Suppressor macrophage (primary cell): ENCODE measurements at regions not wholly inside any gene's neighbourhood (a gene's known extent, or its start where the extent isn't known, plus 50 kb on each side); places are given as distances from the start of the nearest gene placed in this dataset.

Source experiments
- DNase-seq, 4 experiments: peaks; one replicate each; pipeline ENCODE4 v3.0.0-alpha.2; 2020 to 2022

DNA sequence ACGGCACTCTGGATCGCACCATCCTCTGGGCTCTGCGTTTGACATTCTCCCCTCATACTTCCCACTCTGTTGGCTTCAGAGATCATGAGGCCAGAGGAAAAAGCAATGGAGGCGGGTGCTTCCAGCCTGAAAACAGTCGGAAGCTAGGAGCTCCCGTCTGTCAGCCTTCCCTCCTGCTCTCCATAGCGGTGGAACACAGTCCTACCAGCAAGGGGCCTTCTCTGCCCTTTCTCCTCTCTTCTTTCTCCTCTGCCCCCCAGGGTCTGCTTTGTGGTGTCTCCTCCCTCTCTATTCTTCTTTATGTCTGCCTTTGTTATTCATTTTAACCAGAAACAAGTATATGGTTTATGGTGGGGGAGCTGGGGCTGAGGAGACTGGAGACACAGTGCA lies 152.5 kb upstream of the NFIB start:
- no peak for DNase-seq

DNA sequence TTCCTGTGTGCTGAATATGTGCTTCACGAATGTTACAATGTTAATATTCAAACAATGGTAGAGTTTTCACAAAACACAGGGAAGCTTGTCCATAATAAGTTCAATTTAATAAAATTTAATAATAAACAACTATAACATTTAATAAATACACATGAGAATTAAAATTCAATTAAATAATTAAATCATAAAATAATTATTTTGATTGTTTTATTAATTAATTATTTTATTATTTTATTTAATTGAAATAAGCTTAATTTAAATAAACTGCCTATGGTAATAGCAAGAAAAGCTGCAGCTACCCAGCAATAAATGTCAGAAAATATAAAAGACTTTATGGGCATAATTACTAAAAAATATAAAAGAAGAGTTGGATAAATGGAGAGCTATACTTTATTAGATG lies 149.0 kb upstream of the NFIB start:
- no peak for DNase-seq

DNA sequence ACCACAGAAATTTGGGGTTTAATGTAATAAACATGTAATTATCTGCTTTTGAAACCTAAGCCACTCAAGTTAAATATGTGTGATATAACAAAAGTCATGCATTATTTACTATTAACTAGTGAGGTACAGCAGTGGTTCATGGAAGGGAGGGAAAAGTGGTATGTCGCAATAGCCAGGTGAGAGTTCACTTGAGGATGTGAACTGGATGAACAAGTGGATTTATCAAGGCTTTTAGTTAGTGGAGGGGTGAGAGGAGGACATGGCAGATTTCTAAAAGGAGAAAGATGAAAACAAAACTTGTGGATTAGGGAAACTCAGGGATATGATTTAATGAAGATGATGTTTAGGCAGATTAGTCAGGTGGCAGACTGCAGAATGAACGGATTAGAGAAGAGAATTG lies 141.3 kb upstream of the NFIB start:
- DNase-seq, result no peak

DNA sequence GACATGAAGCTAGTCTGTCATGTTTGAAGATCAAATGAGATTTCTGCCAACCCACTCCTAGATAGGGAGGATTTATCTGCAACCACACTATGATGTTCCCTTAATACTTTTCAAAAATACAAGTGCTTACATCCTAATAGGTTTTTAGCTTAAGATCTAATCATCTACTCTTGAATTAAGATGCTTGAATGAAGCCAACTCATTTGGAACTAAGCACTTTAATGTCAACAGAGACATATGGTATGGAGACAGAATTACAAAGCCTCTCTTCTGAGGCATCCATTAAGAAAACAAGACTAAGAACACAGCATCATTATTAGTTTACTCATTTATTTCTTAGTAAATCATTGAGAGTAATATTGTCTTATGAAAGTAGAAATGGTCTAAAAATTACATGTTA lies 139.3 kb upstream of the NFIB start:
- DNase-seq, result no peak

DNA sequence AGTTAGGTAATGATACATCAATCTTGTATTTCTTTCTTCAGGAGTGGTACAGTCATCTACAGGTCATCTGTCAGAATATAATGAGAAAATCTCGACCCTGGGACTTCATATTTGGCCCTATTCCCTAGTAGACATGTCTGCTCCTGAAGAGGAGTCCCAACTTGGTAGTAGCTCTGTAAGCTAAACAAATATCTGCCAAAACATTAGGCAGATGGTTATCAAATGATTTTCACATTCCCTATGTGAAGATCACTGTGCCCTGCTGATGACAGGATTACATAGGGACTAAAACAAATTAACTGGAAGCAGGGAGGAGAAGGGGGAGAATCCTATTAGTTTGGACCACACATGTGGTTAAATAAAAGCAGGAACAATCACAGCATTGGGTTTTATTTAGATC lies 138.6 kb upstream of the NFIB start:
- DNase-seq, result no peak

DNA sequence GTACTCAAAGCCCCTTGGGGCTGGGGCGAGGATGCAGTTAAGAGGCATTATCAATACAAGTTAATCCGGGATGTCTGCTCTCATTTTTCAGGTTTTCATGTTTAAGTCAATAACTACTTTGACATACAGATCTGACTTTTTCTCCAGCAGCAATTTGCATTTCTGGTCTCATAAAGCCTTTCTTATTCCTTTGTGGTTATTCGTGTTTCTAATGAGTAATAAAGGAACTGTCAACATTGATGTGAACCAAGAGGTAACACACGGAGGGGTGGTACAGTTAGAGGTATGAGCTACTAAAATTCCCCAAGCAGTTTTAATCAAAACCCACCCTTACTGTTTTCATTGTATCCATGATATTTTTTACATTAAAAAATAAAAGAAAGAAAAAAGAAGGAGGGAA lies 138.0 kb upstream of the NFIB start:
- no peak for DNase-seq

DNA sequence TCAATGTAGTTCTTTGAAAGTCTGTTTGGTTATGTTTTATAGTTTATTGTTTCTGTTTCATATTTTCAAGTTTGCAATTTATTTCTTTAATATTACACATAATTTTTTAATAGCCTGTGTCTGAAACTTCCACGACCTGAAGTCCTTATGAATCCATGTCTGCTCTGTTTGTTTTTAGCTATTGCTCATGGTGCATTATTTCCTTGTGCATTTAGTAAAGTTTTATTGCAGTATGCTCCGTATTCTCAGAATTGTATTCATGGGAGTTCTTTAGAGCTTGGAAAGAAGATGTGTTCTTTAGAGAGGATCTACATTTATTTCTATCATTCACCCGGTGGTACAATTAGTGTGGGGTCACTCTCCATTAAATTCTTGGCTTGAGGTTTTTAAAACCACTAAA lies 133.2 kb upstream of the NFIB start:
- no peak for DNase-seq

DNA sequence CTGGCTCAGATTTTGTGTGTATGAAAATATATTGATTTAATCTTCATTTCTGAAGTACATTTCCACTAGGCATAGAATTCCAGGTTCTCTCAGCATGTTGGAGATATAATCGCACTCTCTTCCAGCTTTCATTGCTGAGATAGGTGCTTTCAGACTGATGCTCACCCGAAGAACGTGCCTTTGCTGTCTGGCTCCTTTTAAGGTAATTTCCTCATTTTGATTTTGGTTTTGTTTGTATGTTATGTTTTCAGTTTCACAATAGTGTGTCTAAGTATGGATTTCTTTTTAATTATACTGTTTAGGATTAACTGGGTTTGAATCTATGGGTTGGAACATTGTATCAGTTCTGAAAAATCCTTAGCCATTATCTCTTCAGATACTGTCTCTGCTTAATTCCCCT lies 132.0 kb upstream of the NFIB start:
- no peak for DNase-seq

DNA sequence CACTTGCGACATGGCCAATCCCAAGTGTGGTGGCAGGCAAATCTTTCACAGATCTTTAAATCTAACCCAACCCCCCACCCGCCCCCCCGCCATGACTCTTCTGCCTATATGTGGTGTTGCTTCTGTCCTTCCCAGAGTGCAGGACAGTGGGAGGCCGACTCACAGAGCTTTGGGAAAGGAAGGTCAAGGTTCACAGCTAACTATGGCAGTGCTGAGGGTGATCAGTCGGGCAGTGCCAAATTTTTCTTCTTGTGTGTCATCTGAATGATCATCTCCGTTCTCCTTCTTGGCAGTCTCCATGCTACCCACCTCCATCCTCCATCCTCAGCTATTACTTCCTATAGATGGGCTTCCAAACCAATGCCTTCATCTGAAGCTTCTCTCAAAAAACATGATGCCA lies 129.0 kb upstream of the NFIB start:
- no peak for DNase-seq

DNA sequence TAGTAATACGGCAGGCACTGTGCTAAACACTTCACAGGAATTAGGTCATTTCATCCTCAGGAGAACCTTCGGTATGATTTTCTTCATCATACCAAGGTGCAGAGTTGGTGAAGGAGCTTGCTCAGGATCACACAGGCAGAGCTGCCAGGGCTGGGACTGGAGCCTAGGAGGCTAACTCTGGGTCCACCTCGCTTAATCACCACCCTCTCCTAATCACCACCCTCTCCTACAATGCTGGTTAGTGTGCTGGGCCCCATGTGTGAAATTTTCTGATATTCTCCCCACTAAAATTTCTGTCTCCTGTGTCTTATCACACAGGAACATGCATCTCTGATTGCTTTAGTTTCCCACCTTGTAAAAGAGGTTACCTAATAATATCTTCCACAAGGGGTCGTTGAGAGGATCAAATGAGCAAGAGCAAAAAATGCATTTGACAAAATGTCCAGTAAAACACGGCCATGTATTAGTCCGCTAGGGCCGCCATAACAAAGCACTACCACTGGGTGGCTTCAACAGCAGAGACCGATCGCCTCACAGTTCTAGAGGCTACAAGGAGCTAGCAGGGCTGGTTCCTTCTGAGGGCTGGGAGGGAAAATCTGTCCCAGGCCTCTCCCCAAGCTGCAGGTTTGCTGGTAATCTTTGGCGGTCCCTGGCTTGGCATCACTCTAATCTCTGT lies 128.2 kb upstream of the NFIB start:
- no peak for DNase-seq

DNA sequence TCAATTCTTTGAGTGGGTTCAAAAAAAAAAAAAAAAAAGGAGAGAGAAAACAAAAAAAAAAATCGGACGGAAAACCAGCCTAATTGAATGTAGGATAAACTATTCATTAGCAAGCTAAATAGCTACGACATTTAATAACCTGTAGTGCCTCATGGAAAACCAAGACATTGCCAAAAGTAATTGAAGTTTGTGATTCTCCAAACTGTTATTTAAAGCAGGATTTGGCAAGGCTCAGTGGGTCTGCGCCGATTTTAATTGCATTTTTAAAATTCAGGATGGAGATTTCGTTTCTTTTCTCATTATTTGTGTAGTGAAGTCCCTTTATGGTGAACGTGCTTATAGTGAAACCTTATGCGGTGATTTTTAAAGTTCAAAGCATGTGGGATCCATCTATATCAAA lies 127.2 kb upstream of the NFIB start:
- DNase-seq, result no peak

DNA sequence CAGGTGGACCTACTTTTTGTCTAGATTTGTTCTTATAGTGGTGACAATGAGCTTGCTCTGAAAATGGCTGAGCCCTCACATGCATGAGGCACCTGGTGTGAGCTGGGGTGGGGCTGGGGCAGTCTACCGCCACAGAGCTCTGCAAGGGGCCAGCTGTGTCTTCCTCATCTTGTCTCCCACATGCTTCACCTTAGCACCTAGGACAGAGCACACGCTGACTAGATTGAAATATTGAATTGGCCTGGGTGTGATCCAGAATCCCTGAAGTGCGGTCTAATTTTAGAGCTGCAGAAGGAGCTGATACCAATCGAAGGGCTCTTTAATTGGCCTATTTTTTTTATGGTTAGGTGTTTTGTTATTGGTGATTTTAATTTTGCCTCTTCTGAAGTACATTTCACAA lies 126.1 kb upstream of the NFIB start:
- no peak for DNase-seq

DNA sequence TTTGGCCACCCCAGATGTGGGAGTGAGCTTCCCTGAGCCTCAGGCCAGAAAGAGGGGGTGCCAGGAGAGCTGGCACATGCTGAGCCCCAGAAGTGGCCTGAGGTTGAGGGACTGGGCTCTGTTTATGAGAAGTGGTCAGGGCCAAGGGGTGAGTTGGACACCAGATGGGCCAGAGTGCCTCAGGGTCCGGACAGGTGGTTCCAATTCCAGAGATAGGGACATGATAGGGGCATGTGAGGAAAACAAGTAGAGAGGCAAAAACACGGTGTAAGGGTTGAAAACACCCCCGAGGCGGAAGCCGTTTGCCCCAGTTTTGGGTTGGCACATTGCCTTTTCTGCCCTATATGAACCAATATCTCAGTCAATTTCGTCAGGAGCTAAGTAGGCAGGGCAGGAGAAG lies 125.6 kb upstream of the NFIB start:
- no peak for DNase-seq

DNA sequence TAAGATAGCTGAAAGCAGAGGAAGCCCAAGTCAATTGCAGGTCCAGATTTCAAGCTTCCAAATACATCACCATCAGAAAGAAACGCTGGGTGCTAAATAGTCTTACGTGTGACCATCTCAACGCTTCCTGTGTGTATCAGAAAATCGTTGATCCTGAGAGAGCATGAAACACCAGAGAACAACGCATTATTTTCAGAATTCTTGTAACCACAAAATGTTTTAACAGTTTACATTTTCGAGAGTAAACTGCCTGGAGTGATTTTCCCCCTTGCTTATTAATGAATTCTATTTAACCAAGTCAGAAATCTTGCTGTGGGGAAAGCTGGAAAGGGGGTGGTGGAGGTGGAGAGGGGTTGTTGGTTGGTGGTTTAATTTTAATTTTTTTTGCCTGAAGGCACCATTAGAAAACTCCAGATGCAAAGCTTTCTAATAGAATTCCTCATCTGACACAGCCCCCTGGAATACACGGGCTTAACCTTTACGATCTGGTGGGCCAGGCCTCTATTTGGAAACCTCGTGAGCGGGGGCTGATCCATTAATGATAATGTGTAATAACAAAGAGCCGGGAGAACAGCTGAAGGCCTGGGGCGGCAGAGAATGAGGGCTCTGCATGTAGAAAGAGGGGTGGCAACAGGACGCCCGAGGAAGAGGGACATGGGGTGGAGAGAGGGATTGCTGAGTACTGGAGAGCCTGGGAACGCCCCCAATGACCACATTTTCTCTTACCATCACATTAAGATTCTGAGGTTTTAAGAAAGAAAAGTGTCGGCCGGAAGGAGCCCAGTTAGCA lies 124.5 kb upstream of the NFIB start:
- DNase-seq, result no peak

DNA sequence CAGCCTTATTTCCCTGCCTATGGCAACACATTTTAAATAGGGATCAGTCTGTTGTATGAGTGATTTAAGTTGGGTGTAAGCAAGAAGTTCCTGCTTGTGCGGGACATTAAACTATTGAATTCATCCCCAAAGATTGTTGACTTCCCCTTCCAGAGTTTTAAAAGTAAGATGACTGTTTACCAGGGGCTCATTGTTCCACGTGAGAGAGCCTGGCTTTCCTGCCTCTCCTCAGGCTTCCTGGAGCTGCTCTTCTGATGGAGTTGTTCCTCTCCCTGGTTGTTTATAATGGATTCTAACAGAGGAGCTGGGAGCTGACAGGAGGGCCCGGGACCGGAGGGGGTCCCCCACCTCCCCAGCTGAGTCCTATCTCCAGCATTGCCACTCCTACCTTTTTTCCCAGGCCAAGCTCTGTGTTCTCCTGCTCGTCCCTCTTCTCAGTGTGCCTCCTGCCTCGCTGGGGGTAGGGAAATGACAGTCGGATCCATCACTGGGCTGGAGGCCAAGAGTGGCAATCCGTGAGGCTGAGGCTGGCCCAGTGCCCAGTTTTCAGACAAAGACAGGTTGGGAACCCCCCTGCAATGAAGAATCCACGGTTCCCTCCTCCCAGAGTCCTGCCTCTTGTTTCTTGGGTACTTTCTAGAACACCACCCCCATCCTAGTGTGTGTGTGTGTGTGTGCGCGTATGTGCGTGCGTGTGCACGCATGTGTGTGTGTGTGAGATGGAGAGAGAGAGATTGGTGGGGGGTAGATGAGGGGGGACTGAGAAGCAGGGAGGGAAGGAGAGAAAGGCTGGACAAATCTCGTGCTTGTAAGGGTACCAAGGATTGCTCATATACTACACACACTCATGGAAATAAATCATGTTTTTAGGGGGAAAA lies 123.7 kb upstream of the NFIB start:
- no peak for DNase-seq

DNA sequence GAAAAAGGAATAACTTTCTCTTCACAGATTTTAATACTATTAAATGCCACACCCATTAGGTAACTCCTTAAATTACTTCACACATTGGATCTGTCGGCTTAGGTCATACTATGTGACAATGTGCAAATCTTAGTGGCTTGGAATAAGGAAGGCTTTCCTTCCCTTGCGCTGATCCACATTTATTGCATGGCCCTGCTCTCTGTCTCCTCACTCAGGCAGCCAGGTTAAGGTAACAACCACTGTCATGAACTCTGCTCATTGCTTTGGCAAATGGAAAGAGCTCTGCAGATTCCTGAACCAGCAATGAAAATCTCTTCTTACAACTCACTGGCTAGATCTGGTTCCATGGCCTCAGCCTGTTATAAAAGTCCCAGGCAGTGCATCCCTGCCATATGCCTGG lies 121.9 kb upstream of the NFIB start:
- DNase-seq, result no peak

DNA sequence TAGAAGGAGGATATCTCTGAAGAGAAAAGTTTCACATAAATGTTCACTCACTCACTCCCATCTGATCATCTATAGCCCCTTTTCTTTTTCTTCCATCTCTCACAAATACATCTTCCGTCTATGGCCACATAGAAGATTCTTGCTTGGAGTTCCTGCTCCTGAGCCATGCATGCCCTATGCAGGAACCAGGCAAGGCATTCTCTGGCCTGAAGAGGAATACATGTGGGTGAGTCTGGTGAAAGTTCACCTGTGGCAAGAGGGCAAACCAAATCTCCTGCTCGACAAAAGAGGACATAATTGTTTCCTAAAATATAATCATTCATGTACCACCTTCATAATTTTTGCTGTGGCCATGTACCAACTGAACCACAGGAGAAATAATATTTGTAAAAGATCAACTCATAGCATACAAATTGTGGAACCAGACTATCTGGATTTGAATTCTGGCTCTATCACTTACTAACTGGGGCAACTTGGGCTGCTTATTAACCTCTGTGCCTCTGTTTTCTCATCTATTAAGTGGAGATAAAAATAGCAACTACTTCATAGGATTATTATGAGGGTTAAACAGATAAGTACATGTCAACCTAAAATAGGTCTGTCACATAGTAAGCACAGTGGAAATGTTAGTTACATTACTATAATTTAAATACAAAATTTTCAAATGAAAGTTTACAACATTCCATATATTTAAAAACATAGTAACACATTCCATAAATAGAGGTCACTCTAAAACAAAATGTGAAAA lies 121.2 kb upstream of the NFIB start:
- no peak for DNase-seq

DNA sequence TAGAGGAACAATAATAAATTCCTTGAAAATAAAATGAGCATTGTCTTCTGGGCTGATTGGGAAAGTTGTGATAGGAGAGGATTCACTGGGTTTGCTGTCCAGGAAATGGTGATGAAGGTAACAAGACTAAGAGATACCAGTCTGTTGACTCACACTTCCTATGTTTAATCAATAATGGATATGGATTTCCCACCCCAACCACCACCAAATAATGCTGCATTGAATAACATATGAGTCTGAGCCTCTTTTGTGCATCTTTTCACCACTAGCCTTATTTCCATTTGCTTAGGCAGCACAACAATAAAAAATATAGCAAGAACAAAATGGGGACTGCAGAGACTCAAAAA lies 120.2 kb upstream of the NFIB start:
- no peak for DNase-seq

DNA sequence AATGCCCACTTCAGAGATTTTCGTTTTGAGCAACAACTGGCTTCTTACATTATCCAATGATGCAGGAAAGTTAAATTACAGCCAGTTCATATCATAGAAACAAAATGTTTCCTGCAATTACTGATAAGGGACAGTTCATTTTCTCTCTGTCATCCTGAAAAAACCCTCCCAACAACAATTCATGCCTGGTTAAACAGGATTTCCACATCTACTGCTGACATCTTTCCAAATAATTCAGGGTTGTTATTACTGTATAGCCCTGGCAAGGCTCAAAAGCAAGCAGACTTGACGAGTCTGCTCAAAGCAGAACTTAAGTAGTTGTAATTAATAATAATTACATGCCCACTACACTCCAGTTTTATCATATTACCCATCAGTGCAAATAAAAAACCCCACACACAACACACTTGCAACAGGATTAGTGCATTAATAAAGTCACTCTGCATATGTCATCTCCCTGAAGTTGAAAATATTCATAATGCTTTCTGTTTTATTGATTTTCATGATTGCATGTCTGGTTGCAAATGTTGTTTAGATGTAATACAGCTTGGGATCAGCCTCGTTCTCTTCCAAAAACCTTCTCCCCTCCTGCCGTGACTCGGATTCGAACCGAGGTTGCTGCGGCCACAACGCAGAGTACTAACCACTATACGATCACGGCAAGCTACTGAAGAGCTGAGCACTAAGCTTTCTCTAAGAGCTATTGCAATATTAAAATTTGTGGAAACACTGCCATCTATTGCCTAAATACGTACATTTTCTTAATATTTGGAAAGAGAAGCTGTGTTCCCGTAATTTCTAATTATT lies 119.6 kb upstream of the NFIB start:
- peak in 3 of 4 experiments; percentile 17 to 24 (median 22) for DNase-seq

DNA sequence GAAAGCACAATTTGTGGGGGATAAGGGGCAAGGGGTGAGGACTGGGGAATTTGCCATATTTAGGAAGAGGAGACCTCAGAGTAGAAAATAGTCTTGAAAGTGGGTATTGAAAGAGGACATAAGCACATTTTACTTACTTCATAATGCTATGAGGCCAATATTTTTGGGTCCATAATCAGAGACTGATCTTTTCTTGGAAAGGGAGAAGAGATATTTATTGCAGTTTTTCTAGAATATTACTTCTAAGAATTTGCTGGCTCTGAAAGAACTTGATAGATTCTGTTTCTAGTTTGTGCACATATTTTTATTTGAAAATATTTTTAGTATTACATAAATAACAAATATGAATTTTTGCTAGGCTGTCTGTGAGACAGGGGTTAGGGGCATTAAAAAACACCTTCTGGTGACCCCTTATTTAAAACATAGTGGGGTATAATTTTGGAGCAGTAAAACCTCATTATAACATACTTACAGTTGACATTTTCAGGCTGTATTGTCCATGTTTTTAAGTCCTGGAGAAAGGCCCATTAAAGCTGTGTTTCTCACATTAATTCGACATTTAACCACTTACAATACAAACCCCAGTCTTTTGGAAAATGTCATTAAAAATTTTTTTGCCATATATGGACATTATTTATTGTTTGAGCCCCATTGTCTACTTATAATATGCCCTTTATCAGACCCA lies 118.9 kb upstream of the NFIB start:
- DNase-seq, result no peak

DNA sequence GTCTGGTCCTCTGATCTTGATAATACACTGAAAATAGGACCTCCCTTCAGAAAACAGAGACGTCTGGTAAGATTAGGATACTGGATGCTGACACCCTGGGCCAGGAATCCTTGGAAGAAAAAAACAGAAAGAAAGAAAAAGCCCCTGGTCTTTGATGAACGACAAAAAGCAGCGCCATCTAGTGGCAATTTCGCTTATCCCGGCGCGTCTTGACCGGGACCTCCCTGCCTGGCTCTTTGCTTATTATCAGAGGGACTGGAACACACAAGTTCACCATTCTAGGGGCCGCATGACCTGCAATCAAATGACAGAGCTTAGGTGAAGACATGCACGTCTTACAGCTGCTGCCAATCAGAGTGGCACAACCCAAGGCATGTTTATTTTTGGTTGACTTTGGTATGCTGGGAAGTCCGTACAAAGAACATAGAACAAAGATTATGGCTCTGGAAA lies 114.9 kb upstream of the NFIB start:
- peak; percentile 40 to 69 (median 64) for DNase-seq
